ENCODE measurements at regions not wholly inside any gene's neighbourhood (a gene's known extent, or its start where the extent isn't known, plus 50 kb on each side); places are given as distances from the start of the nearest gene placed in this dataset.

- no peak for DNase-seq
These were observed 393.8 kb downstream of the PLK2 start for GRCh38 chr5:58066076-58066475.

GRCh38 chr5:58064801-58065200, 395.1 kb downstream of the PLK2 start:
- Histone ChIP-seq H3K36me3 (ENCODE audit: low read depth, low read length) (no peaks in the 10 kb centered on the region), H3K27me3 (ENCODE audit: low read length) (no peaks in the 10 kb centered on the region), H2AFZ (ENCODE audit: low read length) (no peak overlapping the region), H3K4me1 (ENCODE audit: insufficient read depth, low read length) (peaks cover 5% of the 10 kb centered on the region; the same call in 1 of the 2 replicates), H3K4me2 (ENCODE audit: low read length) (no peak overlapping the region), H3K4me3 (ENCODE audit: low read length) (no peak overlapping the region), H4K20me1 (ENCODE audit: low read length) (no peaks in the 10 kb centered on the region), H3F3A (ENCODE audit: low read length, unreplicated experiment) (no peaks in the 10 kb centered on the region), H3K27ac (ENCODE audit: low read length) (no peak overlapping the region), H3K79me2 (ENCODE audit: low read length) (no peaks in the 10 kb centered on the region), H3K9me2 (replicated peaks; ENCODE audit: low read length) (no peaks in the 10 kb centered on the region), H3K9ac (ENCODE audit: low read length) (no peak overlapping the region), H3K9me3 (ENCODE audit: low read length) (no peaks in the 10 kb centered on the region)
- POLR2A ChIA-PET (ENCODE audit: unreplicated experiment): no interaction called here
- no peak for DNase-seq
- no TSS peak for BruUV-seq (replicated peaks)
- TF ChIP-seq EZH2 (IDR thresholded peaks at IDR 0.05; ENCODE audit: low read length, unreplicated experiment): no peak
- no peak for TF ChIP-seq CTCF (conservative IDR thresholded peaks at IDR 0.05; ENCODE audit: low read depth, low read length)
- no peak for TF ChIP-seq EZH2phosphoT487 (IDR thresholded peaks at IDR 0.05; ENCODE audit: borderline replicate concordance, low read length)
- CTCF ChIA-PET: no interaction called here
- no peak for ATAC-seq
- intact Hi-C loops (cut with micrococcal nuclease): no loop called here

More at GRCh38 chr5:58066076-58066475, 393.8 kb downstream of the PLK2 start:
- no peak overlapping the region for H3K27ac ChIP-seq (ENCODE audit: low read length)
- H3F3A ChIP-seq (ENCODE audit: low read length, unreplicated experiment): no peaks in the 10 kb centered on the region
- H3K9me2 ChIP-seq (replicated peaks; ENCODE audit: low read length): no peaks in the 10 kb centered on the region
- no TSS peak for BruUV-seq (replicated peaks)
- no peaks in the 10 kb centered on the region for H3K9me3 ChIP-seq (ENCODE audit: low read length)
- TF ChIP-seq EZH2 (IDR thresholded peaks at IDR 0.05; ENCODE audit: low read length, unreplicated experiment) (no peak), CTCF (conservative IDR thresholded peaks at IDR 0.05; ENCODE audit: low read depth, low read length) (no peak), EZH2phosphoT487 (IDR thresholded peaks at IDR 0.05; ENCODE audit: borderline replicate concordance, low read length) (no peak)
- no peaks in the 10 kb centered on the region for H4K20me1 ChIP-seq (ENCODE audit: low read length)
- H3K36me3 ChIP-seq (ENCODE audit: low read depth, low read length): no peaks in the 10 kb centered on the region
- no peak overlapping the region for H2AFZ ChIP-seq (ENCODE audit: low read length)
- CTCF ChIA-PET: no interaction called here
- intact Hi-C loops (cut with micrococcal nuclease): no loop called here
- ATAC-seq: no peak
- H3K4me2 ChIP-seq (ENCODE audit: low read length): no peak overlapping the region
- H3K4me1 ChIP-seq (ENCODE audit: insufficient read depth, low read length): peaks cover 13% of the 10 kb centered on the region
- no peaks in the 10 kb centered on the region for H3K79me2 ChIP-seq (ENCODE audit: low read length)
- H3K4me3 ChIP-seq (ENCODE audit: low read length): no peak overlapping the region
- POLR2A ChIA-PET (ENCODE audit: unreplicated experiment): no interaction called here
- H3K27me3 ChIP-seq (ENCODE audit: low read length): no peaks in the 10 kb centered on the region
- H3K9ac ChIP-seq (ENCODE audit: low read length): no peak overlapping the region

- H3K27me3 ChIP-seq (ENCODE audit: low read length): no peaks in the 10 kb centered on the region
- no peaks in the 10 kb centered on the region for H3K4me1 ChIP-seq (ENCODE audit: insufficient read depth, low read length)
- no TSS peak for BruUV-seq (replicated peaks)
- H3F3A ChIP-seq (ENCODE audit: low read length, unreplicated experiment): no peaks in the 10 kb centered on the region
- intact Hi-C loops (cut with micrococcal nuclease): no loop called here
- ATAC-seq (no peak), DNase-seq (no peak)
- H3K27ac ChIP-seq (ENCODE audit: low read length): no peak overlapping the region
- no peaks in the 10 kb centered on the region for H3K79me2 ChIP-seq (ENCODE audit: low read length)
- ChIA-PET POLR2A (ENCODE audit: unreplicated experiment) (no interaction called here), CTCF (no interaction called here)
- no peak overlapping the region for H3K9ac ChIP-seq (ENCODE audit: low read length)
- H3K36me3 ChIP-seq (ENCODE audit: low read depth, low read length): no peaks in the 10 kb centered on the region
- no peaks in the 10 kb centered on the region for H3K9me2 ChIP-seq (replicated peaks; ENCODE audit: low read length)
- H3K4me2 ChIP-seq (ENCODE audit: low read length): no peak overlapping the region
- H4K20me1 ChIP-seq (ENCODE audit: low read length): no peaks in the 10 kb centered on the region
- no peak for TF ChIP-seq EZH2phosphoT487 (IDR thresholded peaks at IDR 0.05; ENCODE audit: borderline replicate concordance, low read length)
- TF ChIP-seq CTCF (conservative IDR thresholded peaks at IDR 0.05; ENCODE audit: low read depth, low read length): no peak
- no peak for TF ChIP-seq EZH2 (IDR thresholded peaks at IDR 0.05; ENCODE audit: low read length, unreplicated experiment)
- no peaks in the 10 kb centered on the region for H3K9me3 ChIP-seq (ENCODE audit: low read length)
- no peak overlapping the region for H3K4me3 ChIP-seq (ENCODE audit: low read length)
- no peak overlapping the region for H2AFZ ChIP-seq (ENCODE audit: low read length)
These were observed 398.9 kb downstream of the PLK2 start for GRCh38 chr5:58060996-58061395.

Data from PC-3 (cell line).